Choroid plexus epithelial cell (primary cell): ENCODE measurements at regions not wholly inside any gene's neighbourhood (a gene's known extent, or its start where the extent isn't known, plus 50 kb on each side); places are given as distances from the start of the nearest gene placed in this dataset.

Experiments
- DNase-seq: peaks from one replicate; pipeline ENCODE4 v3.0.0-alpha.2; 2010; ENCODE audit warnings: low read depth
- H3K4me3 ChIP-seq: 2 replicates; pipeline ENCODE4 v1.5.1; 2011; ENCODE audit warnings: low read depth, mild to moderate bottlenecking, control low read depth, low read length, moderate library complexity
- TF ChIP-seq, protein P1 (sequence below): conservative IDR thresholded peaks from 2 replicates; pipeline ENCODE4 v1.5.1; 2011; ENCODE audit warnings: low read depth, mild to moderate bottlenecking, control low read depth, inconsistent platforms, low read length, moderate library complexity

DNA sequence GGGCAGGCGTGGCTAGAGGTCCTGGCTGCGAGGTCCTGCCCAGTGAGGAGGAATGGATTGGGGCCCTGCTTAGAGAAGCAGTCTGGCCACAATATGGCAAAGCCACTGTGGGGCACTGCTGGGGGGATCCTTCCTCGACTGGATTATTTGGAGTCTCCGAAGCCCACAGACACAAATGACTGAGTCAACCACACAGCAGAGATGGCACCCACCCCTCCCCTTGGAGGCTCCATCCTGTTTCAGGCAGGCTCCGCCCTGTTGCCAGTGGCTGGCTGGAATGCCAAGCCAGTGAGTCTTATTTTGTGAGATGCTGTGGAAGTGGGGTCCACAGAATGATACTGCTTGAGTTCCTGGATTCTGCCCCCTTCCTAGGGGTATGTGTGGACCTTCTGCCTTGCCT, 363.9 kb downstream of the PPP1R2C start:
- TF ChIP-seq, protein P1, sequence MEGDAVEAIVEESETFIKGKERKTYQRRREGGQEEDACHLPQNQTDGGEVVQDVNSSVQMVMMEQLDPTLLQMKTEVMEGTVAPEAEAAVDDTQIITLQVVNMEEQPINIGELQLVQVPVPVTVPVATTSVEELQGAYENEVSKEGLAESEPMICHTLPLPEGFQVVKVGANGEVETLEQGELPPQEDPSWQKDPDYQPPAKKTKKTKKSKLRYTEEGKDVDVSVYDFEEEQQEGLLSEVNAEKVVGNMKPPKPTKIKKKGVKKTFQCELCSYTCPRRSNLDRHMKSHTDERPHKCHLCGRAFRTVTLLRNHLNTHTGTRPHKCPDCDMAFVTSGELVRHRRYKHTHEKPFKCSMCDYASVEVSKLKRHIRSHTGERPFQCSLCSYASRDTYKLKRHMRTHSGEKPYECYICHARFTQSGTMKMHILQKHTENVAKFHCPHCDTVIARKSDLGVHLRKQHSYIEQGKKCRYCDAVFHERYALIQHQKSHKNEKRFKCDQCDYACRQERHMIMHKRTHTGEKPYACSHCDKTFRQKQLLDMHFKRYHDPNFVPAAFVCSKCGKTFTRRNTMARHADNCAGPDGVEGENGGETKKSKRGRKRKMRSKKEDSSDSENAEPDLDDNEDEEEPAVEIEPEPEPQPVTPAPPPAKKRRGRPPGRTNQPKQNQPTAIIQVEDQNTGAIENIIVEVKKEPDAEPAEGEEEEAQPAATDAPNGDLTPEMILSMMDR, result no peak

DNA sequence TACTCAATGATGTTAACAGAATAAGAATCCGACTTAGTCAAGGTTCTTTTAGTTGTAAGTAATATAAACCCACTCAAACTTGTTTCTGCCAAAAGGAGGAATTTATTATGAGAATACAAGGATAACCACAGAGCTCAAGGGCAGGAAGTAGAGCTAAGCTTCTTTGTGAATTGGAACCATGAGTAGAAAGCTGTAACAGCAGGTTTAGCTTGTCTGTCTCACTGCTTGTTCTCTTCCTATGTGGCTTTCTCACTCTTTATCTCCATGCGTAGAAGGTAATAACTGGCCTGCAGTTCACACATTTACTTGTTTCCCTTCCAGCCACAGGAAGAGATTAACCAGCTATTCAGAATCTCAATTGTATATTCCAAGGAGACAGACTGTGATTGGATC, 378.3 kb downstream of the PPP1R2C start:
- no peak overlapping the region for H3K4me3 ChIP-seq

More for the DNA sequence above, 363.9 kb downstream of the PPP1R2C start:
- no peak overlapping the region for H3K4me3 ChIP-seq
- DNase-seq, result no peak

DNA sequence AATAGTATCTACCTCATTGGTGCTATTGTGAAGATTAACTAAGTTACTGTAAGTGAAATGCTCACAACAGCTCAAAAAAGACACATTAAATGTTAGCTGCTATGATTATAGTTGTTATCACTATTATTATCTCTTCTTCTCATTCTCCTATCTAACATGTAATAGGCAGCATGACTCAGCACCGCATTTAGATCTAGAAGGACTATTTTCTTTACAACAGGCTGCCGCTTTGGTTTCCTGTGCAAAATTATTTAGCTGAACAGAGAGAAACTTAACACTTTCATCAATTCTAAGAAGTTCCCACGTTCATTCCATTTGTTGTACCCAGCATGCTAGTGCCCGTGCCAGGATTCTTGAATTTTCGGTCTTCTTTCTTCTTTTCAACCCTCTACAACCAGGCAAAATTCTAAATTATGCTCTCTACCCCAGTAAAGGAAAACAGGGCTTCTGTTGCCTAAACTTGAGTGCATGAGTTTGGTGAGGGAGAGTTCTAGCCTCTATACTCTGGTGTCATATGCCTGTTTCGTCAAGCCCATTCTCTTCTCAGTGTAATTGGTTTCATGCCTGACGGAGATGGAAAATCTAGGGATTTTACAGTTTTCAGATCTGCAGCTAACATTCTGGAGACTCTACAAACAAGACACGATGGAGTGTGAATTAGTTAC, 378.9 kb downstream of the PPP1R2C start:
- H3K4me3 ChIP-seq, result no peak overlapping the region
- DNase-seq, result peak; percentile 21
- TF ChIP-seq, protein P1, result no peak

More for the DNA sequence above, 378.3 kb downstream of the PPP1R2C start:
- DNase-seq, result peak; percentile 2
- TF ChIP-seq, protein P1, result no peak

DNA sequence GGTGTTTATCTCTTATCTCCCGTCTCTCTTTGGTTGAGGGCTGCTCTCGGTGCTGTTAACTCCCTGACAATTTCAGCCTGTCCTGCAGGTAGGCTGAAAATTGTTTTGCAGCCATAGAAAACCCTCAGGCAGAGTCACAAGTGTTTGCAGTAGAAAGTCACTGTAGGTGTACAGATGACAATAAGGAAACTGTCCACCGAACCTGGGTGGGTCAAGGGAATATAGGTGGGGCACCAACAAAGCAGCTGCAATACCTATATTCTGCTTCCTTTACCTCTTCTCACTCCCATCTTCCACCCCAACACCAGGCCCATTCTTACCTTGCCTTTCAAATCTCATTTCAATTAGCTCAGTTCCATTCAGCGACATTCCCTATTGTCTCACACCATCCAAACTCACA, 381.8 kb downstream of the PPP1R2C start:
- TF ChIP-seq, protein P1, result no peak
- DNase-seq, result no peak
- no peak overlapping the region for H3K4me3 ChIP-seq

DNA sequence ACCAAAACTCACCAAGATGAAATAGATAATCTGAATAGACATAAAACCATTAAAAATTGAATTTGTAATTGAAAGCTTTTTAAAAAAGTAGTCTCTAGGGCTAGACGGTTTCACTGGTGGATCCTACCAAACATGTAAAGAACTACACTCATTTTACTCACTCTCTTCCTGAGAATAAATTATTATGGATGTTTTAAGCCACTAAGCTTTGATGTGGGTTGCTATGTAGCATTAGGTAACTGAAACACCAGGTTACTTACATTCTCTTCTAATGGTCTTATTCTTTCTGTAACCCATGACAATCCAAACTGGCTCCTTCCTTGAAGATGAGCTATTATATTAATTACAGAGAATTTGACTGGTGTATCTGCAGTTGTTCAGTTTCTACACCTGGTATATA, 385.1 kb downstream of the PPP1R2C start:
- TF ChIP-seq, protein P1, result no peak
- H3K4me3 ChIP-seq, result no peak overlapping the region
- no peak for DNase-seq

DNA sequence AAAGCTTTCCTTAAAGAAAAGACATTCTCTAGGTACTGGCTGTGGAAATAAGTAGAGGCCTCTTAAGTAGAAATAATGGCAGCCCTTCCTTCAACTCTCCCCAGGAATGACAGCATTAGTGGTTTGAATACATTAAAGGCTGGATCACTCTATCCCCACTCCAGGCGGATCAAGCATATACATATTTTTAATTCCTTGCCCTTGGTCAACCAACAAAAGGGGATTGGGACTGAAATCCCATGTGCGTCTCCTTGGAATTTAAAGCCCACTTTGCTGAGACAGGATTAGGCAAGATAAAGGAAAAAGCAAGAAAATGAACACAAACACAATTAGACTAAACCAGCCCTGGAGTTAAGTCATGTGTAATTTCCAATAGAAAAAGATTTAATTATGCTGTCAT, 391.3 kb downstream of the PPP1R2C start:
- TF ChIP-seq, protein P1, result no peak

DNA sequence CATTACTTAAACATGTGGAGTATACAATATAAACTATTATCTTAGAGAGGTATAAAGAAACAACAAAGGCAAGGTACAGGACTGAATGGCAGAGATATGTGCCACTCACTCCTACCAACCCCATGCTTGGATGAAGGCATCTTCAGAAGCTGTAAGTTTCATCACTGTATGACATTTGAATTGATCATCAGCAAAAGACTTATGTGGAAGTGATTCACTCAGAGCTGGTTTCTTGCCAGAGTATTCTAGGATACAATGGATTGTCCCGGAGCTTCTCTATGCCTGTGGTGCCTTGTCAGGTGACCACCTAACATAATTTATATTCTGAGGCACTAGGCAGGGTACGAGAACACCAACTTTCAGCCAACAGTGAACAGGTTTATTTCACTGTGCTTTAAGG, 392.2 kb downstream of the PPP1R2C start:
- no peak for DNase-seq

More for the DNA sequence above, 391.3 kb downstream of the PPP1R2C start:
- no peak for DNase-seq
- H3K4me3 ChIP-seq, result no peak overlapping the region

More for the DNA sequence above, 392.2 kb downstream of the PPP1R2C start:
- no peak overlapping the region for H3K4me3 ChIP-seq
- TF ChIP-seq, protein P1, result no peak
